NB4 (cell line): ENCODE measurements at regions not wholly inside any gene's neighbourhood (a gene's known extent, or its start where the extent isn't known, plus 50 kb on each side); places are given as distances from the start of the nearest gene placed in this dataset.
"Not testable (repeated sequence)": the region's sequence is repeated elsewhere in the genome, so short reads cannot be mapped to it uniquely, and the experiment has no call there.

Source experiments
- CTCF ChIP-seq: IDR thresholded peaks from one replicate; pipeline ENCODE4 v1.5.1; 2012; ENCODE audit warnings: low read depth, low read length
- MAX ChIP-seq: IDR thresholded peaks from 2 replicates; pipeline ENCODE4 v1.6.1; 2011; ENCODE audit warnings: low read depth, low read length
- MYC ChIP-seq: IDR thresholded peaks from 2 replicates; pipeline ENCODE4 v1.6.1; 2011; ENCODE audit warnings: low read depth, low read length
- POLR2A ChIP-seq: IDR thresholded peaks from 2 replicates; pipeline ENCODE4 v1.6.1; 2011; ENCODE audit warnings: mild to moderate bottlenecking; ENCODE audit not compliant: insufficient read length; ENCODE audit errors: extremely low read depth

- not testable (repeated sequence) for TF ChIP-seq CTCF, POLR2A, MYC, MAX
Measured at GRCh38 chr17:62135096-62135495, 70.0 kb upstream of the MED13 start.
